NB4 (cell line): ENCODE measurements at regions not wholly inside any gene's neighbourhood (a gene's known extent, or its start where the extent isn't known, plus 50 kb on each side); places are given as distances from the start of the nearest gene placed in this dataset.
A peak's percentile ranks its signal among the peaks of the same experiment; 100 is the strongest.

ENCODE experiments used
- DNase-seq: peaks from one replicate; pipeline ENCODE4 v3.0.0; 2010; ENCODE audit warnings: low read depth
- H3K4me3 ChIP-seq: one replicate; pipeline ENCODE4 v1.5.1; 2011; ENCODE audit warnings: mild to moderate bottlenecking, low read depth, low read length, moderate library complexity
- MYC ChIP-seq: IDR thresholded peaks from 2 replicates; pipeline ENCODE4 v1.6.1; 2011; ENCODE audit warnings: low read depth, low read length
- POLR2A ChIP-seq: IDR thresholded peaks from 2 replicates; pipeline ENCODE4 v1.6.1; 2011; ENCODE audit warnings: mild to moderate bottlenecking; ENCODE audit not compliant: insufficient read length; ENCODE audit errors: extremely low read depth
- TF ChIP-seq, protein P1 (sequence below): IDR thresholded peaks from 2 replicates; pipeline ENCODE4 v1.6.1; 2011; ENCODE audit warnings: low read depth, low read length
- TF ChIP-seq, protein P2 (sequence below): IDR thresholded peaks from one replicate; pipeline ENCODE4 v1.5.1; 2012; ENCODE audit warnings: low read depth, low read length

DNA sequence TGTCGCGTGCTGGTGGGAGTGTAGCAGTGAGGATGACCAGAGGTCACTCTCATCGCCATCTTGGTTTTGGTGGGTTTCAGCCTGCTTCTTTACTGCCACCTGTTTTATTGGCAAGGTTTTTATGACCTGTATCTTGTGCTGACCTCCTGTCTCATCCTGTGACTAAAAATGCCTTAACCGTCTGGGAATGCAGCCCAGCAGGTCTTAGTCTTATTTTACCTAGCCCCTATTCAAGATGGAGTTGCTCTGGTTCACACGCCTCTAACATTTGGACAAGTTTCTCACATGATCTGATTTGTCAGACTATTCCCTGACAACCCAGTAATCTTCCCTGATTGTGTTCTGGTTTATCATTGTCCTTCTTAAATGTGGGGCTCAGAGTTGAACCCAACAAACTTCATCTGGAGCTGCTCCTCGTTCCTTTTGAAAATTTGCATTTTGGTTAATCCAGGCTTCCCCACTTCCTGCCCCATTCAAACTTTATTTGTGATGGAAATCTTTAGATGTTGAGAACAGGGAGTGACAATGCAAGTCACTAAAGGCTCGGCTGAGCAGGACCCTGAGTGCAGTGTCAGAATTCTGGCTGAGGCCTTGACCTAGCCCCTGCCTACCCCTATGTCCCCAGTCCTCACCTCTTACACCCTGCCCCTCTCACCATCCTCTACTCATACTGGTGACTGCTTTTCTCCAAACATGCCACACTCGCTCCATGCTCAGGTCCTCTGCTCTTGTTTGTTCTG, 226.8 kb downstream of the STIM2 start:
- no peak for DNase-seq
- H3K4me3 ChIP-seq = no peak overlapping the region
- TF ChIP-seq, protein P1, sequence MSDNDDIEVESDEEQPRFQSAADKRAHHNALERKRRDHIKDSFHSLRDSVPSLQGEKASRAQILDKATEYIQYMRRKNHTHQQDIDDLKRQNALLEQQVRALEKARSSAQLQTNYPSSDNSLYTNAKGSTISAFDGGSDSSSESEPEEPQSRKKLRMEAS = no peak
- TF ChIP-seq POLR2A = no peak
- TF ChIP-seq, protein P2, sequence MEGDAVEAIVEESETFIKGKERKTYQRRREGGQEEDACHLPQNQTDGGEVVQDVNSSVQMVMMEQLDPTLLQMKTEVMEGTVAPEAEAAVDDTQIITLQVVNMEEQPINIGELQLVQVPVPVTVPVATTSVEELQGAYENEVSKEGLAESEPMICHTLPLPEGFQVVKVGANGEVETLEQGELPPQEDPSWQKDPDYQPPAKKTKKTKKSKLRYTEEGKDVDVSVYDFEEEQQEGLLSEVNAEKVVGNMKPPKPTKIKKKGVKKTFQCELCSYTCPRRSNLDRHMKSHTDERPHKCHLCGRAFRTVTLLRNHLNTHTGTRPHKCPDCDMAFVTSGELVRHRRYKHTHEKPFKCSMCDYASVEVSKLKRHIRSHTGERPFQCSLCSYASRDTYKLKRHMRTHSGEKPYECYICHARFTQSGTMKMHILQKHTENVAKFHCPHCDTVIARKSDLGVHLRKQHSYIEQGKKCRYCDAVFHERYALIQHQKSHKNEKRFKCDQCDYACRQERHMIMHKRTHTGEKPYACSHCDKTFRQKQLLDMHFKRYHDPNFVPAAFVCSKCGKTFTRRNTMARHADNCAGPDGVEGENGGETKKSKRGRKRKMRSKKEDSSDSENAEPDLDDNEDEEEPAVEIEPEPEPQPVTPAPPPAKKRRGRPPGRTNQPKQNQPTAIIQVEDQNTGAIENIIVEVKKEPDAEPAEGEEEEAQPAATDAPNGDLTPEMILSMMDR = no peak
- no peak for TF ChIP-seq MYC

DNA sequence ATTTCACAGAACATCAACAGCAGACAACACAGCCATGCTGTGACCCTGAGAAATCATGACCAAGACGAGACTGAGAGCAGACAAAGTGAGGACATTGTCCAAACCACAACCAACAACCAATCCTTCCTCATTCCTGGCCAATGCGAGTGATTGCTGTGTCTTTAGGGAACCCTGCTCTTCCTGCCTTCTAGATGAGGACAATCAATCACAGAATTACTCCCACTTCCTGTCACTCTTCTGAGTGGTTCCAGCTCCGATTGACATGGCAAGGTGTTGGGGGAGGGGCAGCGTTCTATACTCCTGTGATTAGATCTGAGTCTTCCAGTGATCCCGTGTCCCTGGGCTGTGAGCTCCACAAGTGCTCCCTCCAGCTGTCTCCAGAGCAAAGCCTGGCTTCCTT, 227.8 kb downstream of the STIM2 start:
- peak; percentile 43 for DNase-seq
- TF ChIP-seq, protein P2 = no peak
- TF ChIP-seq, protein P1 = no peak
- TF ChIP-seq POLR2A (no peak), MYC (no peak)
- no peak overlapping the region for H3K4me3 ChIP-seq

DNA sequence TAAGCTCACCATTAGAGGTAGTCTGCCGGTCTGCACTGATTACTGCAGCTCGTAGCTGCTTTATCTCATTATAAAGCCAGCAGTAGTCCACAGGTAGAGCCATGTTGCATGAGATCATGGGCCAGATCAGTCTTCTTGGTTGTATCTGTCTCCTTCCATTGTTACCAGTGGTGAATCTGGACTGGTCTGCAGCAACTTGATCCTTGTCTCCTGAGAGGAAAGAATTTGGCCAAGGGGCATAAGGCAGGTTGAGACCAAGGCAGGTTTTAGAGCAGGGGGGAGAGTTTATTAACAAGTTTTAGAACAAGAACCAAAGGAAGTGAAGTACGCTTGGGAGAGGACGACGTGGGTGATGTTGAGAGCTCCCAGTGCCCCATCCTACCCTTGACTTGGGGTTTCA, 228.5 kb downstream of the STIM2 start:
- no peak for DNase-seq
- H3K4me3 ChIP-seq = no peak overlapping the region
- TF ChIP-seq, protein P2 = no peak
- TF ChIP-seq POLR2A = no peak
- TF ChIP-seq, protein P1 = no peak
- TF ChIP-seq MYC = no peak

DNA sequence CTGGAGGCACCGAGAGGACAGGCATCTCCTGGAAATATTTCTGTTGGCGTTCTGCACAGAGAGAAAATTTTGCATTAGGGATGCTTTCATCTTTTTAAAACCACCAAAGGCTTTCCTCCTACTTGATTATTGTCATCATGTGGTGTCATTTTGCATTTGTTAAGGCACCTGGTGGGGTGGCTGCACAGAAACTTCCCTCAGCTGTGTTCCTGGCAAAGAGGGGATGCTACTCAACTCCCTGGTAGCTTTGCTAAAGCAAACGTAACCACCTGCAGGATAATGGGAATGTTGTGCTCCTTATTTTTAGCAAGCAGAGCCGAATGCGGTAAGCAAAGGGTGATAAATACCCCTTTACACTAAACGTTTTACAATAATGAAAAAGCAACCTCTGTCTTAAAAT, 229.8 kb downstream of the STIM2 start:
- no peak for DNase-seq
- TF ChIP-seq POLR2A (no peak), MYC (no peak)
- TF ChIP-seq, protein P1 = no peak
- TF ChIP-seq, protein P2 = no peak
- no peak overlapping the region for H3K4me3 ChIP-seq

DNA sequence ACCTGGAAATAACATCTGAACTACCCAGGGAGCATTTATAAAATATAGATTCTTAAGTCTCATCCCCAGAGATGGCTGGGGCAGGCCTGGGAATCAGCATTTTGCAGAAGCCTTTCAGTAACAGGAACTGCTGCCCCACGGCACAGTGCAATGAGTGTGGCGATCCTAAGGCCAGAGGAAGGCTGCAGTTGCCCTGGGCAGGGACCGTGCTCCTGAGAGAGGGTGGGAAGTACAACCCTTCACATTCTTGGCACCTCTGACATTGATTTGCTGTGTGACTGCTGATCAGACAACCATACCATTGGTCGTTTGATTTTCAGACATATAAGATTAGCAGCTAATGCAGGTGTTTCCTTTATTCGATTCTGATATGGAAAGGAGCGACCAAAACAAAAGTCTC, 233.6 kb downstream of the STIM2 start:
- no peak overlapping the region for H3K4me3 ChIP-seq
- TF ChIP-seq POLR2A (no peak), MYC (no peak)
- TF ChIP-seq, protein P1 = no peak
- TF ChIP-seq, protein P2 = no peak
- DNase-seq = no peak
